HG03575 (cell line): ENCODE measurements at regions not wholly inside any gene's neighbourhood (a gene's known extent, or its start where the extent isn't known, plus 50 kb on each side); places are given as distances from the start of the nearest gene placed in this dataset.
"Not testable (repeated sequence)": the region's sequence is repeated elsewhere in the genome, so short reads cannot be mapped to it uniquely, and the experiment has no call there.

Source experiments
- ATAC-seq: cut with Tn5 transposase; IDR thresholded peaks from one replicate; pipeline ENCODE4 v1.9.1; 2021; ENCODE audit not compliant: unreplicated experiment, insufficient number of reproducible peaks, low FRiP score; ENCODE audit errors: extremely low read depth

DNA sequence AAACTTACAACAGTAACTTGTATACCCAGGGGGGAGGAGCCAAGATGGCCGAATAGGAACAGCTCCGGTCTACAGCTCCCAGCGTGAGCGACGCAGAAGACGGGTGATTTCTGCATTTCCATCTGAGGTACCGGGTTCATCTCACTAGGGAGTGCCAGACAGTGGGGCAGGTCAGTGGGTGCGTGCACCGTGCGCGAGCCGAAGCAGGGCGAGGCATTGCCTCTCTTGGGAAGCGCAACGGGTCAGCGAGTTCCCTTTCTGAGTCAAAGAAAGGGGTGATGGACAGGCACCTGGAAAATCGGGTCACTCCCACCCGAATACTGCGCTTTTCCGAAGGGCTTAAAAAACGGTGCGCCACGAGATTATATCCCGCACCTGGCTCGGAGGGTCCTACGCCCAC lies 278.8 kb downstream of the FAM47B start:
- not testable (repeated sequence) for ATAC-seq

DNA sequence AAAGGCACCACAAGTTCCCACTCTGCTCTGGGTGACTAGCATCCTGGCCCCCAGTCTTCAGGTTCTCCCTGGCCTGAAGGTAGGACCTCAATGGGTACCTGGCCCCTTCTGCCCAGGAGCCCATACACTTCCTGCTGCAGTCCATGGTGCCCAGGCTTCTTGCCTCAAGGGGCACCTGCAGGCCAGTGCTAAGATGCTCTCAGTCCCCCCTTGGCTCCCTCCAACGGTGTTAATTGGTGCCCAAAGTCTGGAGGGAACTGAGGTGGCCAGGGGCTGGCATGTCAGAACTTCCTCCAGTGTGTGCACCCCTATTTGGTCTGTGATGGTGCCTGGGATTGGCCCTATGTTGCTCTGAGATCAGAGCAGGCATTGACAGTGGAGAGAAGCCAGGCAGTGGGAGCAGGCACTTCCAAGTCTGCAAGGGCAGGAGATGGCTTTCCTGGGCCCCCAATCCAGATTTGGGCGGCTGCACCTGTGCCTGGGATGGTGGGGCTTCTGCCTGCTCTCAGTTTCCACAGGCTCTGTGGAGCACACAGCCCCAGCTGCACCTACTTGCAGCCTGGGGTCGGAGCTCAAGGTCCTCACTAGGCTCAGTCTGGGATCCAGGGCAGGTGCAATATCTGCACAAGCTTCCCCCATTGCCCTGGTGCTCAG lies 301.6 kb downstream of the FAM47B start:
- ATAC-seq, result no peak

DNA sequence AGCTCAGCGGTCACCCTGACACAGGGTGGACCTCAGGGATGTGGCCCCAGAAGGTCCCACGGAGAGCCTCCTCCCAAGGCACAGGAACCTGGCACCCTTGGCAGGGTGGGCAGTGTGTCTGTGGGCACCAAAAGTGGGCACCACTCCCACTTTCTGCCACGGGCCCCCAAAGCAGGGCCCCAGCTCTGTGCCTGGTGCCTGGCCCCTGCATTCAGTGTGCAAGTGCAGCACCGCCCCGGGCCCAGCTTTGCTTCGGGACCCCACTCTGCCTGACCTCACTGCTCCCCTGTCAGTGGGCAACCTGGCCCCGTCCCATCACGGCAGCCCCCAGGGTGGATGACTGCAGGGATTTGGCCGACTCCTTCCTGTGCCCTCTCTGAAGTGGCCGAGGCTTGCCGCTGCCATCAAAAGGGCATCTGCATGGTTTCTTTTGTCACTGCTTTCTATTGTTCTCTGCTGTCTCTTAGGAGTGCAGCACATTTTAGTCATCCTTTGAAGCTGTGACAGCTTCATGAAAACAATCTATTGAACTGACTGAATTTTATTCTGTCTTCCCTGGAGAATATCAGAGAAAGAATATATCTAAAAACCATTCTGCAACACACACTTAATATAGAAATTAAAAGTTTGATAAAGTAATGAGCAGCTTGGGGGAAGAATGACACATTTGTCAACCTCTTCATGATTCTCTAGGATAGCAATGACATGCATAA lies 302.4 kb downstream of the FAM47B start:
- no peak for ATAC-seq

DNA sequence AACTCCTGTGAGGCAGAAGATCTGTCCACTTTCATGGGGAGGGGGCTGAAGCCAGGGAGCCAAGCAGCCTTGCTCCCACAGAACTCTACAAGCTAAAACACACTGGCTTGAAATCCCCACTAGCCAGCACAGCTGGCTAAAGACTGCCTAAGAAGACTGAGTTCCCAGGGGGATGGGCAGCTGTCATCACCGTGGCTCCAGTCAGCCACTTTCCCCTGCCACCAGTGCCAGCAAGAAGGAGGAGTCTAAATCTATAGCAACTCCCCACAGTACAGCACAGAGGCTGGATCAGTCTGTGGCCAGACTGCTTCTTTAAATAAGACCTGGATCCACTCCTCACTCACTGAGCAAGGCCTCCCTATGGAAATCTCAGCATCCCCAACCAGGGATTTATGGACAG lies 308.6 kb downstream of the FAM47B start:
- no peak for ATAC-seq

DNA sequence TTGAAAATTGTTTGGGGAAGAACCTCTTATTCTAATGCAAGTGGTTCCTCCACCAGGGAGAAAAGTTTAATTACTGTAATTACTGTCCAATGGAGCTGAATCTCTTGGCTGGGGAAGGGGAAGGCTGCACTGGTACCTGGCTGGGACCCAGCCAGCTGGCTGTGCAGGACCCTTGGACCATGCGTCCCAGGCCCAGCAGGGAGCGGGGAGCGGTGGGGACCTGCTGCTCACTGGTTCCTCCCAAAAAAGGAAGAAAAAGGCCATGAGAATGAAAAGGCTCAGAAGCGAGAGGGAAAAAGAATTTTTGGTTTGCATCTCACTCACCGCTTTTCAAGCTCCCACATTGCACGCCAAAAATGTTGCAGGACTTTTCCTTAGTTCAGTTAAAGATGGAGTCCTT lies 333.5 kb downstream of the FAM47B start:
- ATAC-seq, result no peak

DNA sequence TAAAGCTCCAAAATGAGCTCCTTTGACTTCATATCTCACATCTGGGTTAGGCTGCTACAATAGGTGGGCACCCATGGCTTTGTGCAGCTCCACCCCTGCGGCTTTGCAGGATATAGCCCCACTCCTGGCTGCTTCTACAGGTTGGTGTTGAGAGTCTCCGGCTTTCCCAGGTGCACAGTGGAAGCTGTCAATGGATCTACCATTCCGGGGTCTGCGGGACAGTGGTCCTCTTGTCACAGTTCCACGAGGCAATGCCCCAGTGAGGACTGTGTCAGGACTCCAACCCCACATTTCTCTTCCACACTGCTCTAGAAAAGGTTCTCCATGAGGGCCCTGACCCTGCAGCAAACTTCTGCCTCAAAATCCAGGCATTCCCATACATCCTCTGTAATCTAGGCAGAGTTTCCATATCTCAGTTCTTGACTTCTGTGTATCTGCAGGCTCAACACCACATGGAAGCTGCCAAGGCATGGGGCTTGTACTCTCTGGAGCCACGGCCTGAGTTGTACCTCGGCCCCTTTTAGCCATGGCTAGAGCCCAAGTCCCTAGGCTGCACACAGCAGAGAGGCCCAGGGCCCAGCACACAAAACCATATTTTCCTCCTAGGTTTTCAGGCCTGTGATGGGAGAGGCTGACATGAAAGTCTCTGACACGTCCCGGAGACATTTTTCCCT lies 342.8 kb downstream of the FAM47B start:
- ATAC-seq, result no peak

DNA sequence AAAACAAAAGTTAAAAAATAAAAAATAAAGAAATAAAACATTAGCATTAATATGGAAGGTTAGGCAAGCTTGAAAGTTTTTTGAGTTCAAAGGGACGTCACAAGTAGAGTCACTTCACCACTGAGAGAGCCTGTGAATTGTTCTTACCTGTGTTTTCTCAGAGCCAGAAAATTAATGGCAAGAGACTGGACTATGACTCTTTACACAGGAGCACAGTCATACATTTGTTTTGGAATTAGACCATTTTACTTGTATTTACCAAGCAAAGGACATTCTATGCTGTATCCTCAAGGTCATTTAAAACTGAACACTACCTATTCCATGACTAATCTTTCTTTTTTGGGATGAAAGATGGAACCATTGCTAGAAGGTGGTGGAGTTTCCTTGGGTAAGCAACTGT lies 346.1 kb downstream of the FAM47B start:
- ATAC-seq, result no peak

DNA sequence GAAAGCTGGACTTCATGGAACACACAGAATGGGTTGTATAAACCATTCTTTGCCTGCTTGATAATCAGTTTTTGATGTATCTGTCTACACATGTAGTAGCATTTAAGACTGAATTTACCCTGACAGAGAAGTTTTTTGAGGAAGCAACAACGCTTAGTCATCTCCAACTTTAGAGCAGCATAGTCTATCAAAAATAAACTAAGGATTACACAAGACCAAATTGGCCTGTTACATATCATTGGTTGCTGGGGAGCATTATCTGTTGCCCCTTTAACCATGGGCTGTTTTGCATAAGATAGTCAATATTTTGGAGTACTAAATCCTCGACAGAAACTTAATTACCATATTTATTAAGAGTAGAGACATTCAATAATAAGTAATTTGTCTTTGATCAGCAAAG lies 347.4 kb downstream of the FAM47B start:
- ATAC-seq, result no peak

DNA sequence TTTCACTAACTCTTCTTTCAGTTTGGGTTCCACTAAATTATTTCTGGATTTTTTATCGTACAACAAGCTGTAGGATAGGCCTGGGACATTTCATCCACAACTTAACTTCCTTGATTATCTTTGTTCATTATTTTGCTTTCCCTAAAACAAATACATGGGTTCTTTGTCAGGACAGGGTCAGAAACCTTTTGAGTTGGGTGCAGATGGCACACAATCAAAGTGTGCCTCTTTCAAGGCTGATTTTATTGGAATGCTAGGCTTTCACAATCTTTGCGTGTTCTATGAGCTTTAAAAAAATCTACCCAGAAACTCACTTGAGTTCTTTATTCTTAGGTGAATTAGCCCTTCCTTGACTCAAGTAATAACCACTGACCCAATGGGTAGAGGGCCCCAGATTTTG lies 348.4 kb downstream of the FAM47B start:
- ATAC-seq, result no peak

DNA sequence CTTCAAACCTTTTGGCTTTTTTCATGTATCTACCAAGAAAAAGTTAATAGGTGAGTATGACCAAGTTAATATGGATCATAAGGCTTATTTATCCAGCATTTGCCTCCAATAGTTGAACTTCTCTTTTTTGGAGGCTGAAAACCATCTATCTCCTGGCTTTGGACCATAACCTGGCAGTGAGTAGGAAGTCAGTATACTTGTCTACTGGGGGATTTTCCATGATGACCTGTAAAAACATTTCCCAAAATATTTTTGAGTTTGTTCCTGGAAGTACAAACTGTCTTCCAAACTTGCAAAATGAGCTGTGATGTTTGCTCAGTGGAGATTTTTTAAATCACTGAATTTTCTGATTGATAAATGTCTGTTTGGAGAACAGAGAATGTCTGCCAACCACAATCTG lies 349.9 kb downstream of the FAM47B start:
- ATAC-seq, result no peak

DNA sequence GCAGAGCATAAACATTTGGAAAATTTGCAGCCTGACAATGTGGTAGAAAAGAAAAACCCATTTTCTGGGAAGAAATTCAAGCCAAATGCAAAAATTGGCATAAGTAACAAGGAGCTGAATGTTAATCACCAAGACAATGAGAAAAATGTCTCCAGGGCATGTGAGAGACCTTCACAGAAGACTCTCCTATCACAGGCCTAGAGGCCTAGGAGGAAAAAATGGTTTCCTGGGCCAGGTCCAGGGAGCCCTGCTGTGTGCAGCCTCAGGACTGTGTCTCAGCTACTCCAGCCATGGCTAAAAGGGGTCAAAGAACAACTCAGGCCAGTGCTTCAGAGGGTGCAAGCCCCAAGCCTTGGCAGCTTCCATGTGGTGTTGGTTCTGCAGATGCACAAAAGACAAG lies 362.4 kb downstream of the FAM47B start:
- not testable (repeated sequence) for ATAC-seq

DNA sequence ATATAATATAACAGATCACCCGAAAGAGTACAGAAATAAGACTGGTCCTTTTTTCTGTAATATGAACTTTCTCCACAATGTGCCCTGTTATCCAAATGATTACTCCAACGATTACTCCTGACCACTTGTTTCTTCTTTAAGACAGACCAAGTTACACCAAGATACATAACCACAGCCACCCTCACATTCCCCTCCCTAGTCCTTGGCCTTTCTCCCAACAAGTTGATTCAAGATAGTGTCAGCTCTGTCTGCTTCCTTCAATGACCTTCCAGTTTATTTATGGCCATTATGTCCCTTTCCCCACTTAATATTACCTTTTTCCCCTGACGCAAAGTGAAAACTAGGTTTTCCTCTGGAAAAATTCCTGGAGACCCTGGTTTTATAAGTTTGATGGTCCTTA lies 397.2 kb downstream of the FAM47B start:
- ATAC-seq, result no peak

DNA sequence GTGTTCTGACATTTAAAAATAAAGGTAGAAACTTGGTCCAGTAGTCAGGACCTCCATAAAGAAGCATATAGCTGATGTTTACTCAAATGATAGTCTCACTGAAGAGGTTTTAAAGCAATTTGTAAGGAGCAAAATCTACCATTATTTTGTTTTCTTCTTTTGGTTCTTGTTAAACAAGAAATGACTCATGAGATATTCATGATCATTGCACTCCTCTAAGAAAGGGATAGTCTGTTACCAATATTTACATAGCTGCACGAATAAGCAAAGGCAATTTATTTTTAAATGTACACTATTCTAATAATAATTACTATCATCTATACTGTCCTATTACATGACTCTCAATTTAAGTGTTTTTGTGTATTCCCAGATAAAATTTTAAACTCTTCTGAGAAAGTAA lies 397.9 kb downstream of the FAM47B start:
- ATAC-seq, result no peak

DNA sequence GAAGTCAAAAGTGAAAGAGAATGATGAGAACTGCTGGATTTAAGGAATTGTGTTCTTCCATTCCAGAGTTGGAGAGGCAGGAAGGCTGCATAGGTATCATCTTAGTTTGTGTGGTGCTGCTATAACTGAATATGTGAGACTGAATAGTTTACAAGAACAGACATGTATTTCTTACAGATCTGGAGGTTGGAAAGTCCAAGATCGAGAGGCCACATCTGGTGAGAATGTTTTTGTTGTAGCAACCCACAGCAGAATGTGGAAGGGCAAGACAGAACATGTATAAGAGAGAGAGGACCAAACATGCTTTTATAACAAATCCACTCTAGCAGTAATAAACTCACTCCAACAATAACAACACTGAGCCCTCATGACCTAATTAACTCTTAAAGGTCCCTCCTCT lies 408.6 kb downstream of the FAM47B start:
- no peak for ATAC-seq

DNA sequence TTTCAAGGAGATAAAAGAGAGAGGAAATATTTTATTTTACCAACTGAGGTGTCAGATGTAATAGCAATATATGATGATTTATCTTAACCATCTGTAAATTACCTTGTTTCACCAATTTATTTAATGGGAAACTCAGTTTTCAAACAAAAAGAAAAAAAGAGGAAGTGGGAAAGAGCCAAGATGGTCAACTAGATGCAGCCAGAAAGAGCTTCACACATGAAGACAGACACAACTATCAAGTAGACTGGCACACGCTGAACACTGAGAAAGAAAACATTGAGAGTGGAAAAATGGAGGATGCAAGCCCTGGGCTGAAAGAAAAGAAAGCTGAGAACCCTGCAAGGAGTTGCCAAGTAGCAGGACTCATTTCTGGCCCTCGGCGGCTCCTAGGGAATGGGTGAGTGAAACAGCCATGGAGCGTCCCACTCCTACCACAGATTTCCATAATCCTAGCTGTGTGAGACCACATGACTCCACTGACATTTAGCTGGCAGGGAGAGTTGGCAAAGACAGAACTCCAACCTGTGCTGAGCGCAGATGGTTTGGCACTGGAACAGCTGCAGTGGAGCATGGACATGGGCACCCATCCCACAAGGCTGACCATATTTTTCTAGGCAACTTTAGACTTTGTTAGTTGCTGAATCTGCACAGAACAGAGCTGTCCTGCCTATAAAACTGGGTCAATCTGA lies 409.3 kb downstream of the FAM47B start:
- ATAC-seq, result no peak

DNA sequence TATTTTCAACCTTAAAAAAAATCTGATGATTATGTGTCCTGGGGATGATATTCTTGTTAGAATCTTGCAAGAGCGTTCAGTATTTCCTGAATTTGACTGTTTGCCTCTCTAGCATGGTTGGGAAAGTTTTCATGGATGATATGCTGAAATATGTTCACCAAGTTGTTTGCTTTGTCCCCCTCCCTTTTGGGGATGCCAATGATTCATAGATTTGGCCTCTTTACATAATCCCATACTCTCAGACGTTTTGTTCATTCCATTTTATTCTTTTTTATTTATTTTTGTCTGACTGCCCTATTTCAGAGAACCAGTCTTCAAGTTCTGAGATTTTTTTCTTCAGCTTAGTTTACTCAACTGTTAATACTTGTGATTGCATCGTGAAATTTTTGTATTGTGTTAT lies 415.1 kb downstream of the FAM47B start:
- no peak for ATAC-seq

DNA sequence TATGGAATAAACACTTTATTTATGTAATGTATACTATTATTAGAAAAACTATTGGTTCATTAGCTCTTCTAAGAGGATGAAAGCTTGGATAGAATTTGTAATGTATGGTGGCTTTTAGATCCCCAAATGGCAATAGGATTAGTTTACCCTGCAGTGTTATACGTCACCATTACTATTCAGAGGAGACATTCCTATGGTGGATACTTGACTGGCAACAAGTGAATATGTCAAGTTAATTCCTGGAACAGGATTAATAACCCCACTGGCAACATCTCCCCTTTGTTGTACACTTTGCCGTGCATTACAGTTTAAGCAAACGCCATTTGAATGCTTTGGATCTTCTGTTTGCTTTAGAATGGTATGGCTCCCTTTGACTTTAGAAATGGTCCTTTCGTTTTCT lies 420.3 kb downstream of the FAM47B start:
- ATAC-seq, result no peak

DNA sequence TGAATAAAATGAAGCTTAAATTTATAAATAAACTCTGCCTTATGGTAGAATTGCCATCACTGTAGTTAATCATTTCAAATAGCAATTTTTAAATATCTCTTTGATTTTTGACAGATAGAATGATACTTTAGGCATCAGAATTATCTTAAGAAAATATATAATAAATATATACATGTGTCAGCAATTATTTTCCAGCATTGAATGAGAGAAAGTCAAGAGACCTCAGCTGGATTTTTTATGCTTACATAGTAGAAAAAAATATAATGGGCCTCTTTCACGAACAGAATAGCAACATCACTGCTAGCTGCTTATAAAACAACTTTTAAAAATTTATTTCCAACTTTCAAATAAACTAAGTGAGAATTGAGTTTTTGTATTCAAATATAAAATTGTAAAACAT lies 424.0 kb upstream of the MAGEB16 start:
- ATAC-seq, result no peak

DNA sequence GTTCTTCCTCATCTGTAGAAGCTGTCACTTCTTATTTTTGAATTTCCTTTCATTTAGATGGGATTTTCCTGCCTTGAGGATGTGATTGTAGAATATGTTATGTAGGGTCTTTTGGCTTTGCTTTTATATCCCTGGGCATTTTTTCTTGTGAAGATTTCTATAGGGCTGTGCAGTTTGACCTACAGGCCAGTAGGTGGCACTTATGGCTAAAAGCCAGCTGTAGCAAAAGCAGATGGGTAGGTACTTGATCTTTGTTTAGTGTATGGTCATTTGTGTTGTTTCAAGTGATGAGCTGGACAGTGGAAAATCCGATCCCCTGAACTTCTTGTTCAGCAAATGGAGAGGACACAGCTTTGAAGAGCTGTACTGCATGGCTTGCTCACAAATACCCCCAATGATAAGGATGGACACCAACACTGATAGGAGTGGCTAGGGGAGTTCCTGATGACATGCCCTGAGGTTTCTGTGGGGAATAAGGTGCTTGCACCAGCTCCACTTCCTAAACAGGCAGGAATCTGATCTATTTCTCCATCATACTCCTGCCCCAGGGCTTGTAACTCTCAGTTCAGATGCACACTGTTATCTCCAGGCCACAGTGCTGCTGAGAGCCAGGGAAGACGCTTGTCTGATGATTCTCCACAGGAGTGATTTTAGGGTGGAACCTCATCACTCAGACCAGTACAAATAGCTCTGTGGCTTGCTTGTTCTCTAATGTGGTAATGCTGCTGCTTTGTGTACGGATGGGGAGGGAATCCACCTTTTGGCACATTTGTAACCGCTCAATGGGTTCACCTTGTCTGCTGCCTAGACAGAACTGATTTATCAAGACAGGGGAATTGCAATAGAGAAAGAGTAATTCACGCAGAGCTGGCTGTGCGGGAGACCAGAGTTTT lies 417.1 kb upstream of the MAGEB16 start:
- peak; percentile 84 for ATAC-seq
